ENCODE measurements at regions not wholly inside any gene's neighbourhood (a gene's known extent, or its start where the extent isn't known, plus 50 kb on each side); places are given as distances from the start of the nearest gene placed in this dataset.

DNA sequence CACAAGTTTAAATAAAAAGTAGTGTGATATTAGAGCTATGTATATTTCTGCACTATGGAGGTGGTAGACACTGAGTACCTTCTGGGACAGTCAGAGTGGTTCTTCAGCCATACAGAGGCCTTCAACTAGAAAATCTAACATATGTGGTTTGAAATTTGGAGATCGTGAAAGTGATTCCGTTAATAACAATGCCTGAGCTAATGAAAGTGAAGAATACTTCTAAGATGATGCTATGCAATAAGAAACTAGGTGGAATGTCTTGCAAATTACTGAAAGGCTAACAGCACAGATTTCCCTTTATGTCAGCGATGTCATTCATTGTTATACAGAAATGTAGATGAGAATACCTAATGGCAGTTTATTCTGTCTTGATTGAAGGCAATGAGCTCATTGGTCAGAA lies 1984.7 kb upstream of the RAG2 start:
- TF ChIP-seq, protein P1, sequence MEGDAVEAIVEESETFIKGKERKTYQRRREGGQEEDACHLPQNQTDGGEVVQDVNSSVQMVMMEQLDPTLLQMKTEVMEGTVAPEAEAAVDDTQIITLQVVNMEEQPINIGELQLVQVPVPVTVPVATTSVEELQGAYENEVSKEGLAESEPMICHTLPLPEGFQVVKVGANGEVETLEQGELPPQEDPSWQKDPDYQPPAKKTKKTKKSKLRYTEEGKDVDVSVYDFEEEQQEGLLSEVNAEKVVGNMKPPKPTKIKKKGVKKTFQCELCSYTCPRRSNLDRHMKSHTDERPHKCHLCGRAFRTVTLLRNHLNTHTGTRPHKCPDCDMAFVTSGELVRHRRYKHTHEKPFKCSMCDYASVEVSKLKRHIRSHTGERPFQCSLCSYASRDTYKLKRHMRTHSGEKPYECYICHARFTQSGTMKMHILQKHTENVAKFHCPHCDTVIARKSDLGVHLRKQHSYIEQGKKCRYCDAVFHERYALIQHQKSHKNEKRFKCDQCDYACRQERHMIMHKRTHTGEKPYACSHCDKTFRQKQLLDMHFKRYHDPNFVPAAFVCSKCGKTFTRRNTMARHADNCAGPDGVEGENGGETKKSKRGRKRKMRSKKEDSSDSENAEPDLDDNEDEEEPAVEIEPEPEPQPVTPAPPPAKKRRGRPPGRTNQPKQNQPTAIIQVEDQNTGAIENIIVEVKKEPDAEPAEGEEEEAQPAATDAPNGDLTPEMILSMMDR (conservative IDR thresholded peaks at IDR 0.05; ENCODE audit: low read depth, low read length), result no peak
- DNase-seq (ENCODE audit: low read depth), result no peak
- no peak overlapping the region for H3K4me3 ChIP-seq (ENCODE audit: low read depth, low read length)

DNA sequence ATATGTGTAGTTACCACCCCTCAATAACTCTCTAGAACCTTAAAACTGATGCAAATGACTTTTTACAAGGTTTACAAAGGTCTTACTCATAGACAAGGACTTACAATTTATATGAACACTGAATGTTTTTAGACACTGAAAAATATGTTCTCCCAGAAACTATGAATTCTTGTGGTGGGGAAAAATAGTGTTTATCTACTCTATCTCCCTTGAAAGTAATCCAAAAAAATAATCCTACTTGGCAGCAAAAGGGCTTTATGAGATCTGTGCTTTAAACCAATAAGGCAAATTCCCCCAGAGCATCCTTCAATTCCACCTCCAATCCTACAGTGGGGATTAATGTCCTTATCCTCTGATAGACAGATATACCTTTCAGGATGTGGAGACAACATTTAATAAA lies 1984.1 kb upstream of the RAG2 start:
- TF ChIP-seq, protein P1 (conservative IDR thresholded peaks at IDR 0.05; ENCODE audit: low read depth, low read length), result no peak
- H3K4me3 ChIP-seq (ENCODE audit: low read depth, low read length), result no peak overlapping the region
- no peak for DNase-seq (ENCODE audit: low read depth)

DNA sequence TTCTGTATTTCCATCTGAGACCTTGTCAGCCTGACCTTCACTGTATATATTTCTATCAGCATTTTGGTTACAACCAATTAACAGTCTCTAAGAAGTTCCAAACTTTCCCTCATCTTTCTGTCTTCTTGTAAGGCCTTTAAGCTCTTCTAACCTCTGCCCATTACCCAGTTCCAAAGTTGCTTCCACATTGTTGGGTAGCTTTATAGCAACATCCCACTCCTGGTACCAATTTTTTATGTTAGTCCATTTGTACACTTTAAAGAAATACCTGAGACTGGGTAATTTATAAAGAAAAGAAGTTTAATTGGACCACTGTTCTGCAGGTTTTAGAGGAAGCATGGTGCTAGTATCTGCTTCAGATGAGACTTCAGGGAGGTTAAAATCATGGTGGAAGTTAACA lies 1979.7 kb upstream of the RAG2 start:
- DNase-seq (ENCODE audit: low read depth), result no peak
- TF ChIP-seq, protein P1 (conservative IDR thresholded peaks at IDR 0.05; ENCODE audit: low read depth, low read length), result no peak

DNA sequence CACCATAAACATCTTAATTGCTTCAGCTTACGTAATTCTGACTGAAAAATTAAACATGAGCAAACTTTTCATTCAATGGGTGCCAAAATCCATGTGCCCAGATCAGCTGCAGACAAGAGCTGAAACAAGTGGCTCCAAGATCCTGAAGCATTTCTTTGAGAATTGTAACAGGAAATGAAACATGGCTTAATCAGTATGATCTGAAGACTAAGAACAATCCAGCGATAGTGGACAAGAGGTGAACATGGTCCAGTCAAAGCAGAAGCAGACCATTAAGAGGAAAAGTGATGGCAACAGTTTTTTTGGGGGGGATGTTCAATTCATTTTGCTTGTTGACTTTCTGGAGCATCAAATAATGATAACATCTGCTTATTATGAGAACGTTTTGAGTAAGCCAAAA lies 1964.5 kb upstream of the RAG2 start:
- no peak for DNase-seq (ENCODE audit: low read depth)
- no peak overlapping the region for H3K4me3 ChIP-seq (ENCODE audit: low read depth, low read length)
- TF ChIP-seq, protein P1 (conservative IDR thresholded peaks at IDR 0.05; ENCODE audit: low read depth, low read length), result no peak

More for the DNA sequence above, 1979.7 kb upstream of the RAG2 start:
- no peak overlapping the region for H3K4me3 ChIP-seq (ENCODE audit: low read depth, low read length)

DNA sequence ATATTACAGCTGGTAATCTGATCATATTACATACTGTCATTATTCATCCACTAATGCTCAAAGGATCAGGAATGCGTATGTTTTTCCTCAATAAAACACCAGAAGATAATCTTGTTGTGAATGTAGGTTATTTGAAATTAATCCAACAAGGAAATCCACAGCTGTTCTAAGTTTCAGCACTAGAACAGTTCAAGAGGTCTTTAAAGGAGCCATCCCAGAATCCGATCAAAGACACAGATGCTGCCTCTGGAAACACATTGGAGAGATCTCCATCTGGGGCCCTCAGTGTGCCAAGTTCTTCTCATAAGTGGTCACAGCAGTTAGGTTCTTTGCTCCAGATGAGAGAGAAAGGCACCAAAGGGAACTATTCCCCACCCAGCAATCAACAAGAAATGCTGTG lies 1955.1 kb upstream of the RAG2 start:
- TF ChIP-seq, protein P1 (conservative IDR thresholded peaks at IDR 0.05; ENCODE audit: low read depth, low read length), result no peak
- DNase-seq (ENCODE audit: low read depth), result no peak

DNA sequence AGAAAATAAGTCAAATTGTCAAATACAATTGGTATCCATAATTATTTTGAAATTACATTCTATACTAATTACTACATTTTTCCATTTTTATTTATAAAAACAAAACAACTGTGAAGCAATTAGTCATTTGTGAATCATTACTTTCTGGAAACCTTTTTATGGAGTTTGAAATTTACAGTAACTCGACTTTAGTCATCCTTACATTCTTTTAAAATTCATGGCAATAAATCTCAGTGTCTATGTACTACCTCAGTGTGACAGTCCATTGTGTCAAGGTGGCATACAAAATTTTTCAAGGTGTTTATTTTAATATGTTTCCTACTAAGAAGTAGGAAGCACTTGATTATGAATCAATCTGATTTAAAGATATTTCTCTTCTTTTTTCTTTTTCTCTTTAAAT lies 1949.4 kb upstream of the RAG2 start:
- no peak for DNase-seq (ENCODE audit: low read depth)
- TF ChIP-seq, protein P1 (conservative IDR thresholded peaks at IDR 0.05; ENCODE audit: low read depth, low read length), result no peak
- no peak overlapping the region for H3K4me3 ChIP-seq (ENCODE audit: low read depth, low read length)

More for the DNA sequence above, 1955.1 kb upstream of the RAG2 start:
- no peak overlapping the region for H3K4me3 ChIP-seq (ENCODE audit: low read depth, low read length)

DNA sequence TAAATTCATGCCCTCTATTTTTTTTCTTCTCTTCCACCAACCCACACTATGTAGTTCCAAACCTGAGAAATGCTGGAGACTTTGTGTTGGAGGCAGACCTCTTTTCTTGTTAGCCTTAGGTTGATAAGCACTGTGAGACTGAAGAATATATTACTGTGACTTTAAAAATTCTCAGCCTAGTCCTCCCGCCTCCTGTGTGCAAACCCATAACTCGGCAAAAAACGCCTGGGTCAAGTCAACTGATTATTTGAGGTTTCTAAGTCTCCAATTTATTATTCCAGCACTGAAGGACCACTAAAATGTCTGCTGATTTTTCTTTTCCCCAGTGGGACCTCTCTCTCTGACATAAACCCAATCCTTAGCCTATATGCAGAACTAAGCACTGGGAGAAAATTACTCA lies 1946.0 kb upstream of the RAG2 start:
- no peak for DNase-seq (ENCODE audit: low read depth)
- TF ChIP-seq, protein P1 (conservative IDR thresholded peaks at IDR 0.05; ENCODE audit: low read depth, low read length), result no peak
- no peak overlapping the region for H3K4me3 ChIP-seq (ENCODE audit: low read depth, low read length)
